Natural killer cell treated with Interleukin-12 subunit alpha and Interleukin-12 subunit beta and Interleukin-15 and Interleukin-18, amount 100 ng/mL, for 72 hours (primary cell): ENCODE measurements at regions not wholly inside any gene's neighbourhood (a gene's known extent, or its start where the extent isn't known, plus 50 kb on each side); places are given as distances from the start of the nearest gene placed in this dataset.
"Not testable (repeated sequence)": the region's sequence is repeated elsewhere in the genome, so short reads cannot be mapped to it uniquely, and the experiment has no call there.

Experiments
- ATAC-seq, 2 donors: fragments of 150-1000 bp; cut with Tn5 transposase in 1 of 2; sonication (Bioruptor Pico), chemical (Tn5 transposase) in 1 of 2; 2 replicates each; pipeline ENCODE4 v1.10.0; 2021
- DNase-seq: peaks from one replicate; pipeline ENCODE4 v3.0.0; 2022; ENCODE audit warnings: low spot score
- H3K27ac Mint-ChIP-seq, 2 donors: 1 replicate in 1 of 2; 2 replicates in 1 of 2; pipeline ENCODE4 v1.8.0; 2022; ENCODE audit warnings: mixed read lengths in 2 of 2, mild to moderate bottlenecking in 1 of 2, moderate library complexity in 1 of 2
- H3K27me3 Mint-ChIP-seq, 2 donors: 1 replicate in 1 of 2; 2 replicates in 1 of 2; pipeline ENCODE4 v1.8.0; 2022; ENCODE audit warnings: mixed read lengths in 2 of 2
- H3K36me3 Mint-ChIP-seq: one replicate; pipeline ENCODE4 v1.8.0; 2022; ENCODE audit warnings: mixed read lengths
- H3K4me1 Mint-ChIP-seq, 2 donors: 1 replicate in 1 of 2; 2 replicates in 1 of 2; pipeline ENCODE4 v1.8.0; 2022; ENCODE audit warnings: low read depth in 2 of 2, mixed read lengths in 2 of 2, mild to moderate bottlenecking in 1 of 2
- H3K4me3 Mint-ChIP-seq: one replicate; pipeline ENCODE4 v1.8.0; 2022; ENCODE audit warnings: mixed read lengths
- H3K9me3 Mint-ChIP-seq: 2 replicates; pipeline ENCODE4 v1.8.0; 2022; ENCODE audit warnings: mixed read lengths

DNA sequence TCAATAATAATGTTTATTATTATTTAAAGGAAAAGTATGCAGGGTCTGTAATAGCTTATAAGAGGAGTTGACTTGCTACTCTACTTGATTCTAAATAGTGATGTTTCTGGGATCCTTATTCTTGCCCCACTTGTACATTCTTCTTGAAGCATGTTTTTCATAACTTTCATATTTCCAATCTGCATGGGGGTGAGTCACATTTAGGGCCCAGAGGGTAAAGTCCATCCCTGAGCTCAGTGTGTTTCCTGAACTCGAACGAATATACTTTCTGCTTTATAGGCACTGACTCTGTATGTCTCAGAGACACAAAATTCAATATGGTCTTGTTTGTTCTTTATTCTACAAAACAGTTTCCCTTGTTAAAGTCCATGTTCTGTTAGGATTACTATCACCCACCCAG lies 61.0 kb upstream of the SMIM30 start:
- H3K27ac Mint-ChIP-seq, result no peak overlapping the region
- no peak for DNase-seq
- ATAC-seq, result no peak

GRCh38 chr7:113176836-113177235 lies 58.5 kb upstream of the SMIM30 start:
- no peaks in the 10 kb centered on the region for H3K4me1 Mint-ChIP-seq
- H3K27me3 Mint-ChIP-seq, result no peaks in the 10 kb centered on the region
- H3K36me3 Mint-ChIP-seq, result no peaks in the 10 kb centered on the region
- H3K9me3 Mint-ChIP-seq, result peaks cover 8% of the 10 kb centered on the region
- ATAC-seq (no peak), DNase-seq (no peak)
- H3K27ac Mint-ChIP-seq, result no peak overlapping the region
- H3K4me3 Mint-ChIP-seq, result no peak overlapping the region

More for the DNA sequence above, 61.0 kb upstream of the SMIM30 start:
- Mint-ChIP-seq H3K36me3 (no peaks in the 10 kb centered on the region), H3K4me1 (no peaks in the 10 kb centered on the region), H3K9me3 (peaks cover 4% of the 10 kb centered on the region), H3K27me3 (no peaks in the 10 kb centered on the region), H3K4me3 (no peak overlapping the region)

- not testable (repeated sequence) for H3K27ac Mint-ChIP-seq, ATAC-seq
Measured at GRCh38 chr7:113176180-113176579, 57.8 kb upstream of the SMIM30 start.

GRCh38 chr7:113175525-113176104 lies 57.3 kb upstream of the SMIM30 start:
- ATAC-seq (no peak), DNase-seq (no peak)
- H3K4me1 Mint-ChIP-seq, result no peaks in the 10 kb centered on the region
- peaks cover 8% of the 10 kb centered on the region for H3K9me3 Mint-ChIP-seq
- no peak overlapping the region for H3K4me3 Mint-ChIP-seq
- no peak overlapping the region for H3K27ac Mint-ChIP-seq
- peaks cover 0 to 2% of the 10 kb centered on the region in 2 donors for H3K27me3 Mint-ChIP-seq
- H3K36me3 Mint-ChIP-seq, result no peaks in the 10 kb centered on the region

More at GRCh38 chr7:113176180-113176579, 57.8 kb upstream of the SMIM30 start:
- not testable (repeated sequence) for H3K27me3 Mint-ChIP-seq, H3K4me3 Mint-ChIP-seq, H3K36me3 Mint-ChIP-seq, H3K9me3 Mint-ChIP-seq, DNase-seq, H3K4me1 Mint-ChIP-seq

GRCh38 chr7:113172726-113173125 lies 54.4 kb upstream of the SMIM30 start:
- no peak overlapping the region for H3K27ac Mint-ChIP-seq
- no peaks in the 10 kb centered on the region for H3K36me3 Mint-ChIP-seq
- DNase-seq (no peak), ATAC-seq (no peak)
- H3K9me3 Mint-ChIP-seq, result peaks cover 8% of the 10 kb centered on the region
- no peaks in the 10 kb centered on the region for H3K4me1 Mint-ChIP-seq
- no peak overlapping the region for H3K4me3 Mint-ChIP-seq
- H3K27me3 Mint-ChIP-seq, result peaks cover 3 to 9% of the 10 kb centered on the region in 2 donors

- no peak for DNase-seq
- Mint-ChIP-seq H3K9me3 (peaks cover 9% of the 10 kb centered on the region), H3K4me3 (no peak overlapping the region), H3K36me3 (no peaks in the 10 kb centered on the region), H3K4me1 (no peaks in the 10 kb centered on the region), H3K27me3 (peaks cover 3 to 9% of the 10 kb centered on the region in 2 donors), H3K27ac (no peak overlapping the region)
- no peak for ATAC-seq
Measured at GRCh38 chr7:113170591-113170990, 52.2 kb upstream of the SMIM30 start.
